ENCODE measurements at regions not wholly inside any gene's neighbourhood (a gene's known extent, or its start where the extent isn't known, plus 50 kb on each side); places are given as distances from the start of the nearest gene placed in this dataset.

DNA sequence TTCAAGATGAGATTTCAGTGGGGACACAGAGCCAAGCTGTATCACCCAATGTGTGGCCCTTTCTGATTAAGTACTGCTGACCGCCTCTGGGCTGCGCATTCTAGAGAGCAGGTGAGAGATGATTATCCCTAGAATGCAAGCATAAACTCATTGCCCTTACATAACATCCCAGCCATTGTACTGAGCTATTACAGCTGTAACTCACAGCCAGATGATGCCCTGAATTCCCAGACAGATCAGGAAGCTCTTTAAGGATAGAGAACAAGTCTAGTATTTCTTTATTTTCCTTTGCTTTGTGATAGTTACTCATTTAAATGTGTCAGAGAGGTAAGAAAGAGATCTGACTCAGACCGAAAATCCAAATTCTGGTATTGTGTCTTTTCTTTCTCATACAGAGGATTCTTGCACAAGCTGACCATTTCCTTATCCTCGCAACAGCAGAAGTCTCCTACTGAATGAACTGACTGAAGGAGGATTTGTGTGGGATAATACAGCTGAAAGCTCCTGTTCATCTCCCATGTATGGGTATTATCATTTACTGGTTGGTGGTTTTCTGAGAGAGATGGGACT lies 58.4 kb downstream of the ZNF22 start:
- H3K18ac ChIP-seq (ENCODE audit: low read depth, low read length): no peak overlapping the region
- WGBS, 2 experiments (ENCODE audit: extremely low coverage in 2 of 2, insufficient read length in 1 of 2): no CpG with 5 or more reads among the region's 4 CpGs
- dilution Hi-C loops (cut with HindIII; ENCODE audit: low sequenced_read_pairs, unreplicated experiment) (no loop called here), in situ Hi-C loops (cut with MboI; ENCODE audit: low sequenced_read_pairs) (no loop called here), intact Hi-C loops (cut with micrococcal nuclease) (no loop called here)
- ATAC-seq (ENCODE audit: low read depth) (no peak), DNase-seq (no peak)
- no peak overlapping the region for H2AFZ ChIP-seq (replicated peaks; ENCODE audit: low read length, poor library complexity)
- H3K9me3 ChIP-seq (ENCODE audit: control insufficient read depth, insufficient read depth, low read length): no peaks in the 10 kb centered on the region
- no peak overlapping the region for H3K9ac ChIP-seq (ENCODE audit: low read depth, low read length)
- no peak overlapping the region for H3K56ac ChIP-seq (ENCODE audit: extremely low read depth, insufficient read depth, low read length)
- H3K9me1 ChIP-seq (ENCODE audit: insufficient read depth, low read length): no peaks in the 10 kb centered on the region
- POLR2A ChIA-PET (ENCODE audit: unreplicated experiment): no interaction called here
- no peak overlapping the region for H3K4me3 ChIP-seq (ENCODE audit: insufficient read depth, low read depth, low read length)
- no peak overlapping the region for H2AK5ac ChIP-seq (ENCODE audit: low read depth, low read length)
- no peak overlapping the region for H4K91ac ChIP-seq (ENCODE audit: insufficient read depth, low read depth, low read length)
- H2AK9ac ChIP-seq (replicated peaks; ENCODE audit: low read depth, low read length, poor library complexity): no peak overlapping the region
- no peak overlapping the region for H2BK5ac ChIP-seq (ENCODE audit: low read depth, low read length, poor library complexity, severe bottlenecking)
- H4K8ac ChIP-seq (ENCODE audit: low read depth in 2 of 2, low read length in 2 of 2): no peak overlapping the region
- no peak overlapping the region for H3K23ac ChIP-seq (ENCODE audit: low read depth, low read length)
- H2BK20ac ChIP-seq (ENCODE audit: low read depth, low read length): no peak overlapping the region
- H4K5ac ChIP-seq (ENCODE audit: low read depth, low read length): no peak overlapping the region
- no peak overlapping the region for H3K4me2 ChIP-seq (ENCODE audit: low read depth, low read length)
- H2BK15ac ChIP-seq (ENCODE audit: low read depth, low read length): no peak overlapping the region
- CTCF ChIA-PET: no interaction called here
- BruUV-seq (replicated peaks): no TSS peak
- TF ChIP-seq RCOR1 (IDR thresholded peaks at IDR 0.05; ENCODE audit: insufficient replicate concordance, low read length): no peak
- H4K20me1 ChIP-seq (ENCODE audit: insufficient read depth, low read length): no peaks in the 10 kb centered on the region
- H3K27me3 ChIP-seq (ENCODE audit: control insufficient read depth, insufficient read depth, low read length): no peaks in the 10 kb centered on the region
- H3K4me1 ChIP-seq (ENCODE audit: control insufficient read depth, insufficient read depth, low read length): no peaks in the 10 kb centered on the region
- H3K36me3 ChIP-seq (ENCODE audit: control insufficient read depth, insufficient read depth, low read length): no peaks in the 10 kb centered on the region
- H3K4ac ChIP-seq (ENCODE audit: low read depth, low read length): no peak overlapping the region
- H3K27ac ChIP-seq (ENCODE audit: insufficient read depth, low read length): no peak overlapping the region
- H3K14ac ChIP-seq (replicated peaks; ENCODE audit: low read depth, low read length): no peak overlapping the region
- H3K79me1 ChIP-seq (ENCODE audit: low read depth in 1 of 2, low read length in 2 of 2): no peaks in the 10 kb centered on the region
- H2BK120ac ChIP-seq (ENCODE audit: low read depth, low read length): no peak overlapping the region
